Peyer's patch (tissue), 4 donors: ENCODE measurements at regions not wholly inside any gene's neighbourhood (a gene's known extent, or its start where the extent isn't known, plus 50 kb on each side); places are given as distances from the start of the nearest gene placed in this dataset.

ENCODE experiments used
- POLR2A ChIP-seq, 2 donors: fragments of 450-650 bp; IDR thresholded peaks; one replicate each; pipeline ENCODE4 v1.5.1; 2017; ENCODE audit warnings: antibody characterized with exemption in 2 of 2, mild to moderate bottlenecking in 2 of 2, moderate library complexity in 2 of 2
- TF ChIP-seq, protein P1 (sequence below), 6 experiments: fragments of 450-650 bp in 4 of 6; fragments of 200-600 bp in 2 of 6; sonication (generic) in 1 of 6; IDR thresholded peaks; one replicate each; pipeline ENCODE4 v1.5.1; 2017 to 2019; ENCODE audit warnings: antibody characterized with exemption in 6 of 6, mild to moderate bottlenecking in 3 of 6, moderate library complexity in 1 of 6

DNA sequence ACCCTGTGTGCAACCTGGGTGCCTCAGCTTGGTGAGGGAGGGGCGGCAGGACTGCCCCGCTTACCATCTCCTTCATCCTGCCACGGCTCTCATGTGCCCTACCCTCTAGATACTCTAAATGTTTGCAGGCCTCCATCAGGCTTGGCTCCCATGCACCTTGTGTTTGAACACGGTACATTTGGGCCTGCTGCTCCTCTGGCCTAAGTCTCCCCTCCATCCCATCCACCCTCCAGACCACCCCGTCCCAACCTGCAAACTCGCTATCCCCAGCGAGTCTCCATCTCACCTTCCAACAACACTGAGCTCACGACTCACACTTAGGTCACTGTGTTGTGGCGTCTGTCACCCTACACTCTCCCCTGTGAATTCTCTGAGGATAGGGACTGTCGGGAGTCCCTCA is 274.2 kb downstream of the TEX29 start:
- TF ChIP-seq POLR2A (IDR thresholded peaks at IDR 0.05): no peak
- TF ChIP-seq, protein P1, sequence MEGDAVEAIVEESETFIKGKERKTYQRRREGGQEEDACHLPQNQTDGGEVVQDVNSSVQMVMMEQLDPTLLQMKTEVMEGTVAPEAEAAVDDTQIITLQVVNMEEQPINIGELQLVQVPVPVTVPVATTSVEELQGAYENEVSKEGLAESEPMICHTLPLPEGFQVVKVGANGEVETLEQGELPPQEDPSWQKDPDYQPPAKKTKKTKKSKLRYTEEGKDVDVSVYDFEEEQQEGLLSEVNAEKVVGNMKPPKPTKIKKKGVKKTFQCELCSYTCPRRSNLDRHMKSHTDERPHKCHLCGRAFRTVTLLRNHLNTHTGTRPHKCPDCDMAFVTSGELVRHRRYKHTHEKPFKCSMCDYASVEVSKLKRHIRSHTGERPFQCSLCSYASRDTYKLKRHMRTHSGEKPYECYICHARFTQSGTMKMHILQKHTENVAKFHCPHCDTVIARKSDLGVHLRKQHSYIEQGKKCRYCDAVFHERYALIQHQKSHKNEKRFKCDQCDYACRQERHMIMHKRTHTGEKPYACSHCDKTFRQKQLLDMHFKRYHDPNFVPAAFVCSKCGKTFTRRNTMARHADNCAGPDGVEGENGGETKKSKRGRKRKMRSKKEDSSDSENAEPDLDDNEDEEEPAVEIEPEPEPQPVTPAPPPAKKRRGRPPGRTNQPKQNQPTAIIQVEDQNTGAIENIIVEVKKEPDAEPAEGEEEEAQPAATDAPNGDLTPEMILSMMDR (IDR thresholded peaks at IDR 0.05): no peak
